Liver (tissue), 8 donors: ENCODE measurements at regions not wholly inside any gene's neighbourhood (a gene's known extent, or its start where the extent isn't known, plus 50 kb on each side); places are given as distances from the start of the nearest gene placed in this dataset.

ENCODE experiments used
- DNase-seq: peaks from one replicate; pipeline ENCODE4 v3.0.0-alpha.2; 2017; ENCODE audit warnings: low spot score
- H3K27ac ChIP-seq, 2 donors: one replicate each; pipeline ENCODE4 v1.7.0; 2013; ENCODE audit warnings: inconsistent platforms in 2 of 2, low read length in 2 of 2, control low read depth in 1 of 2, low read depth in 1 of 2, mild to moderate bottlenecking in 1 of 2
- H3K27me3 ChIP-seq, 4 donors: one replicate each; pipeline versions ENCODE4 v1.6.1 to v1.7.0; 2013; ENCODE audit warnings: low read length in 3 of 4, inconsistent platforms in 1 of 4, mild to moderate bottlenecking in 1 of 4, moderate library complexity in 1 of 4; ENCODE audit not compliant: control insufficient read depth in 4 of 4, insufficient read depth in 4 of 4
- H3K36me3 ChIP-seq, 4 donors: one replicate each; pipeline versions ENCODE4 v1.6.1 to v1.7.0; 2013; ENCODE audit warnings: low read length in 3 of 4, mild to moderate bottlenecking in 3 of 4, low read depth in 1 of 4, moderate library complexity in 1 of 4; ENCODE audit not compliant: control insufficient read depth in 4 of 4, insufficient read depth in 3 of 4
- H3K4me1 ChIP-seq, 4 donors: one replicate each; pipeline versions ENCODE4 v1.6.1 to v1.7.0; 2013; ENCODE audit warnings: low read length in 3 of 4, mild to moderate bottlenecking in 3 of 4, moderate library complexity in 1 of 4; ENCODE audit not compliant: control insufficient read depth in 4 of 4, insufficient read depth in 4 of 4
- H3K4me3 ChIP-seq, 3 donors: one replicate each; pipeline versions ENCODE4 v1.6.1 to v1.7.0; 2013; ENCODE audit warnings: low read length in 3 of 3, control low read depth in 1 of 3, low read depth in 1 of 3, mild to moderate bottlenecking in 1 of 3
- H3K9ac ChIP-seq, 2 donors: one replicate each; pipeline ENCODE4 v1.7.0; 2013; ENCODE audit warnings: low read length in 2 of 2, mild to moderate bottlenecking in 2 of 2, moderate library complexity in 2 of 2, control low read depth in 1 of 2, low read depth in 1 of 2
- H3K9me3 ChIP-seq, 4 donors: one replicate each; pipeline versions ENCODE4 v1.6.1 to v1.7.0; 2013; ENCODE audit warnings: low read length in 3 of 4; ENCODE audit not compliant: control insufficient read depth in 4 of 4
- EGR1 ChIP-seq, 2 donors: IDR thresholded peaks; 2 replicates each; pipeline ENCODE4 v1.6.1; 2016 to 2018; ENCODE audit warnings: antibody characterized with exemption in 2 of 2, low read depth in 2 of 2
- GABPA ChIP-seq, 2 donors: IDR thresholded peaks in 1 of 2; conservative IDR thresholded peaks in 1 of 2; 2 replicates each; pipeline ENCODE4 v1.6.1; 2016; ENCODE audit warnings: antibody characterized with exemption in 2 of 2, mild to moderate bottlenecking in 1 of 2, moderate library complexity in 1 of 2
- HNF4A ChIP-seq, 2 donors: conservative IDR thresholded peaks; 2 replicates each; pipeline ENCODE4 v1.6.1; 2016; ENCODE audit warnings: antibody characterized with exemption in 2 of 2, mild to moderate bottlenecking in 2 of 2
- HNF4G ChIP-seq: IDR thresholded peaks from 2 replicates; pipeline ENCODE4 v1.6.1; 2016; ENCODE audit warnings: antibody characterized with exemption
- NR2F2 ChIP-seq: IDR thresholded peaks from 2 replicates; pipeline ENCODE4 v1.6.1; 2016; ENCODE audit warnings: antibody characterized with exemption
- RXRA ChIP-seq, 2 donors: IDR thresholded peaks; 2 replicates each; pipeline ENCODE4 v1.6.1; 2017 to 2018; ENCODE audit warnings: antibody characterized with exemption in 2 of 2, mild to moderate bottlenecking in 1 of 2
- SP1 ChIP-seq: IDR thresholded peaks from 2 replicates; pipeline ENCODE4 v1.6.1; 2018; ENCODE audit warnings: antibody characterized with exemption, mild to moderate bottlenecking
- YY1 ChIP-seq: IDR thresholded peaks from 2 replicates; pipeline ENCODE4 v1.6.1; 2016; ENCODE audit warnings: antibody characterized with exemption, mild to moderate bottlenecking
- WGBS: extraction: QIAGEN DNeasy Blood & Tissue Kit; methylation state at CpG from one replicate; pipeline ENCODE4 v1.1.7; 2013; 5-methylcytosine and 5-hydroxymethylcytosine counted together
- TF ChIP-seq, protein P1 (sequence below): IDR thresholded peaks from 2 replicates; pipeline ENCODE4 v1.6.1; 2016; ENCODE audit warnings: antibody characterized with exemption
- TF ChIP-seq, protein P2 (sequence below): fragments of 150-350 bp; IDR thresholded peaks from 2 replicates; pipeline ENCODE4 v1.5.1; 2017; ENCODE audit warnings: improper control_type of control experiment, low read depth, low read length; ENCODE audit not compliant: missing input control
- TF ChIP-seq, protein P3 (sequence below): IDR thresholded peaks from 2 replicates; pipeline ENCODE4 v1.6.1; 2016; ENCODE audit warnings: antibody characterized with exemption
- TF ChIP-seq, protein P4 (sequence below): IDR thresholded peaks from 2 replicates; pipeline ENCODE4 v1.6.1; 2016; ENCODE audit warnings: antibody characterized with exemption
- TF ChIP-seq, protein P5 (sequence below): IDR thresholded peaks from 2 replicates; pipeline ENCODE4 v1.6.1; 2016; ENCODE audit warnings: antibody characterized with exemption, mild to moderate bottlenecking
- donor health status: healthy.
- donor health status: healthy.
- donor health status: healthy.
- donor health status: healthy.
- donor health status: healthy.

DNA sequence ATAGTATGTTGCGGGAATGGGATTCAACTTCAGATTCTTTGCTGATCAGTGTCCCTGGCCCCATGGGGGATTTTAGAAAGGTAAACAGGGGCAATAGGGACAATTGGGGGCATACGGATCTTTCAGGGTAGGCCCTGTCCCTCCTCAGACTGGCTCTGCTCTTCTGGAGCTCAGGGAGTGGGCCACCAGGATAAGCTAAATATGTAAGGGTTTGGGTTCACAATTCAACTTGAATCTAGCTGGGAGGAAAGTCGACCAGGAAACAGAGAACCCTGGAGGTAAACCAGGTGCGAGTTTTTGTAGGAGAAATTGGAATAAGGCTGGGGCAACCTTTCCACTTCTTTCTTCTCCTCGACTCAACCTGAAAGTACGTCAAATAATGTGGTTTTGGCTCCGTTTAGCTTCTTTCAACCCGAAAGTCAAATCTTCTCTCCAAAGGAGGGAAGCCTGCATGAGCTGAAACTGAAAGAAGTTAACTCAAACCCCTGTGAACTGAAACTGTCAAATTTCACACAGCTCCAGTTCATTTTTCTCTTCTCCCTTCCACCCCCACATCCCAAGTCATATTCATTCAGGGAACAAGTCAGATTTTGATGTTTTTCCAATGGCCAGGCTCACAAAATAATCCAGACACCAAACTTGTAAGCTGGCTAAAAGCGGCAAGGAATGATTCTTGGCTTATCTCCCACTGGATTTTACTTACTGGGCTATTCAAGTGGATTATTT lies 278.2 kb downstream of the CLIC5 start:
- Histone ChIP-seq H3K27me3 (no peaks in the 10 kb centered on the region), H3K27ac (no peak overlapping the region), H3K4me1 (no peaks in the 10 kb centered on the region), H3K9ac (no peak overlapping the region), H3K4me3 (no peak overlapping the region), H3K36me3 (no peaks in the 10 kb centered on the region), H3K9me3 (no peaks in the 10 kb centered on the region)
- DNase-seq, result no peak
- TF ChIP-seq SP1, result no peak
- no peak for TF ChIP-seq RXRA (IDR thresholded peaks at IDR 0.05)
- TF ChIP-seq, protein P1, sequence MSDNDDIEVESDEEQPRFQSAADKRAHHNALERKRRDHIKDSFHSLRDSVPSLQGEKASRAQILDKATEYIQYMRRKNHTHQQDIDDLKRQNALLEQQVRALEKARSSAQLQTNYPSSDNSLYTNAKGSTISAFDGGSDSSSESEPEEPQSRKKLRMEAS, result no peak
- 76% methylated on average over 9 of the region's 9 CpGs for WGBS

DNA sequence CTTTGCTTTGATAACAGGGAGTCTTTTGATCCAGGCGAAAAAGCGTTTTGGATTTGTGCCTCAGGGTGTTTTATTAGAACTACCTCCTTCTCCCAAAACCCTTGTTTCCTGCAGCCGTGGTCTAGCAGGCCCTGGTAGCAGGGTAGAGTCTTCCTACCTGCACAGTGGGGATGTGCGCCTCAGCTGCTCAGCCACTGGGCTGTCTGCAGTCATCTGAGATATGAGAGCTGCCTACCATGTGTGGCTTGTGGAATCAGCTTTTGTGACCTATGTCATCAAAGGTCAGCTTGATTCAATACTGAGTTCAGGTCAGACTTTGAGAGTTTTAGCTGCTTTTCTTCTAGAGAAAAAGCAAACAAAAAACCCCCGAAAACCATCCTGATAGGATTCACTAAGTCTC lies 279.5 kb downstream of the CLIC5 start:
- WGBS, result 75% methylated on average over 5 of the region's 5 CpGs
- no peak overlapping the region for H3K9ac ChIP-seq
- H3K27me3 ChIP-seq, result no peaks in the 10 kb centered on the region
- DNase-seq, result no peak
- no peaks in the 10 kb centered on the region for H3K4me1 ChIP-seq
- H3K36me3 ChIP-seq, result no peaks in the 10 kb centered on the region
- H3K27ac ChIP-seq, result no peak overlapping the region
- TF ChIP-seq YY1 (no peak), EGR1 (IDR thresholded peaks at IDR 0.05; ENCODE audit: low read depth in 2 of 2) (no peak), RXRA (IDR thresholded peaks at IDR 0.05) (no peak), HNF4A (conservative IDR thresholded peaks at IDR 0.05) (no peak), NR2F2 (no peak)
- TF ChIP-seq, protein P2, sequence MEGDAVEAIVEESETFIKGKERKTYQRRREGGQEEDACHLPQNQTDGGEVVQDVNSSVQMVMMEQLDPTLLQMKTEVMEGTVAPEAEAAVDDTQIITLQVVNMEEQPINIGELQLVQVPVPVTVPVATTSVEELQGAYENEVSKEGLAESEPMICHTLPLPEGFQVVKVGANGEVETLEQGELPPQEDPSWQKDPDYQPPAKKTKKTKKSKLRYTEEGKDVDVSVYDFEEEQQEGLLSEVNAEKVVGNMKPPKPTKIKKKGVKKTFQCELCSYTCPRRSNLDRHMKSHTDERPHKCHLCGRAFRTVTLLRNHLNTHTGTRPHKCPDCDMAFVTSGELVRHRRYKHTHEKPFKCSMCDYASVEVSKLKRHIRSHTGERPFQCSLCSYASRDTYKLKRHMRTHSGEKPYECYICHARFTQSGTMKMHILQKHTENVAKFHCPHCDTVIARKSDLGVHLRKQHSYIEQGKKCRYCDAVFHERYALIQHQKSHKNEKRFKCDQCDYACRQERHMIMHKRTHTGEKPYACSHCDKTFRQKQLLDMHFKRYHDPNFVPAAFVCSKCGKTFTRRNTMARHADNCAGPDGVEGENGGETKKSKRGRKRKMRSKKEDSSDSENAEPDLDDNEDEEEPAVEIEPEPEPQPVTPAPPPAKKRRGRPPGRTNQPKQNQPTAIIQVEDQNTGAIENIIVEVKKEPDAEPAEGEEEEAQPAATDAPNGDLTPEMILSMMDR, result no peak
- TF ChIP-seq, protein P1, result no peak
- TF ChIP-seq, protein P3, sequence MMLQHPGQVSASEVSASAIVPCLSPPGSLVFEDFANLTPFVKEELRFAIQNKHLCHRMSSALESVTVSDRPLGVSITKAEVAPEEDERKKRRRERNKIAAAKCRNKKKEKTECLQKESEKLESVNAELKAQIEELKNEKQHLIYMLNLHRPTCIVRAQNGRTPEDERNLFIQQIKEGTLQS, result no peak
- TF ChIP-seq, protein P4, sequence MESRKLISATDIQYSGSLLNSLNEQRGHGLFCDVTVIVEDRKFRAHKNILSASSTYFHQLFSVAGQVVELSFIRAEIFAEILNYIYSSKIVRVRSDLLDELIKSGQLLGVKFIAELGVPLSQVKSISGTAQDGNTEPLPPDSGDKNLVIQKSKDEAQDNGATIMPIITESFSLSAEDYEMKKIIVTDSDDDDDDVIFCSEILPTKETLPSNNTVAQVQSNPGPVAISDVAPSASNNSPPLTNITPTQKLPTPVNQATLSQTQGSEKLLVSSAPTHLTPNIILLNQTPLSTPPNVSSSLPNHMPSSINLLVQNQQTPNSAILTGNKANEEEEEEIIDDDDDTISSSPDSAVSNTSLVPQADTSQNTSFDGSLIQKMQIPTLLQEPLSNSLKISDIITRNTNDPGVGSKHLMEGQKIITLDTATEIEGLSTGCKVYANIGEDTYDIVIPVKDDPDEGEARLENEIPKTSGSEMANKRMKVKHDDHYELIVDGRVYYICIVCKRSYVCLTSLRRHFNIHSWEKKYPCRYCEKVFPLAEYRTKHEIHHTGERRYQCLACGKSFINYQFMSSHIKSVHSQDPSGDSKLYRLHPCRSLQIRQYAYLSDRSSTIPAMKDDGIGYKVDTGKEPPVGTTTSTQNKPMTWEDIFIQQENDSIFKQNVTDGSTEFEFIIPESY, result no peak
- H3K9me3 ChIP-seq, result no peaks in the 10 kb centered on the region
- H3K4me3 ChIP-seq, result no peak overlapping the region

DNA sequence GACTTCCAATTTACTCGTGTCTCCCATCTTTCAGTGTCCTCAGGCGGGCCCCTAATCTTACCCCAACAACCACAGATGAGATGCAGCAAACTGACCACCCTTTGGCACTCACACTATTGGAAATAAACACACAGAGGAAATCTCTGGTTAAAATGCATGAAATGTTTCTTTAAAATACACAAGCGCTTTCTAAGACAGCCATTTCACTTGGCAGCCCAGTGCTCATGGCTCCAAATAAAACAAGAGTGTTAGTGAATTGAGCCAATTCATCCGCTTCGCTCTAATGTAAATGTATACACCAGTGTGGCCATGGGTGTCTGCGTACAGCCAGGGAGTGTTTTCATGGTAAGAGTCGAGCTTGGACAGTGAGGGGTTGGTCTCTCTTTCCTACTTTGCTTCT lies 282.9 kb downstream of the CLIC5 start:
- DNase-seq, result no peak
- Histone ChIP-seq H3K4me1 (no peaks in the 10 kb centered on the region), H3K9ac (no peak overlapping the region), H3K36me3 (no peaks in the 10 kb centered on the region), H3K27ac (no peak overlapping the region), H3K4me3 (no peak overlapping the region), H3K27me3 (no peaks in the 10 kb centered on the region), H3K9me3 (no peaks in the 10 kb centered on the region)
- WGBS, result 76% methylated on average over 7 of the region's 7 CpGs
- TF ChIP-seq HNF4G, result no peak
- TF ChIP-seq, protein P1, result no peak
- no peak for TF ChIP-seq GABPA (IDR thresholded peaks at IDR 0.05 in 1 of 2, conservative IDR thresholded peaks at IDR 0.05 in 1 of 2)
- TF ChIP-seq, protein P3, result no peak
- TF ChIP-seq, protein P5, sequence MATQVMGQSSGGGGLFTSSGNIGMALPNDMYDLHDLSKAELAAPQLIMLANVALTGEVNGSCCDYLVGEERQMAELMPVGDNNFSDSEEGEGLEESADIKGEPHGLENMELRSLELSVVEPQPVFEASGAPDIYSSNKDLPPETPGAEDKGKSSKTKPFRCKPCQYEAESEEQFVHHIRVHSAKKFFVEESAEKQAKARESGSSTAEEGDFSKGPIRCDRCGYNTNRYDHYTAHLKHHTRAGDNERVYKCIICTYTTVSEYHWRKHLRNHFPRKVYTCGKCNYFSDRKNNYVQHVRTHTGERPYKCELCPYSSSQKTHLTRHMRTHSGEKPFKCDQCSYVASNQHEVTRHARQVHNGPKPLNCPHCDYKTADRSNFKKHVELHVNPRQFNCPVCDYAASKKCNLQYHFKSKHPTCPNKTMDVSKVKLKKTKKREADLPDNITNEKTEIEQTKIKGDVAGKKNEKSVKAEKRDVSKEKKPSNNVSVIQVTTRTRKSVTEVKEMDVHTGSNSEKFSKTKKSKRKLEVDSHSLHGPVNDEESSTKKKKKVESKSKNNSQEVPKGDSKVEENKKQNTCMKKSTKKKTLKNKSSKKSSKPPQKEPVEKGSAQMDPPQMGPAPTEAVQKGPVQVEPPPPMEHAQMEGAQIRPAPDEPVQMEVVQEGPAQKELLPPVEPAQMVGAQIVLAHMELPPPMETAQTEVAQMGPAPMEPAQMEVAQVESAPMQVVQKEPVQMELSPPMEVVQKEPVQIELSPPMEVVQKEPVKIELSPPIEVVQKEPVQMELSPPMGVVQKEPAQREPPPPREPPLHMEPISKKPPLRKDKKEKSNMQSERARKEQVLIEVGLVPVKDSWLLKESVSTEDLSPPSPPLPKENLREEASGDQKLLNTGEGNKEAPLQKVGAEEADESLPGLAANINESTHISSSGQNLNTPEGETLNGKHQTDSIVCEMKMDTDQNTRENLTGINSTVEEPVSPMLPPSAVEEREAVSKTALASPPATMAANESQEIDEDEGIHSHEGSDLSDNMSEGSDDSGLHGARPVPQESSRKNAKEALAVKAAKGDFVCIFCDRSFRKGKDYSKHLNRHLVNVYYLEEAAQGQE, result no peak
